B cell (primary cell): ENCODE measurements at regions not wholly inside any gene's neighbourhood (a gene's known extent, or its start where the extent isn't known, plus 50 kb on each side); places are given as distances from the start of the nearest gene placed in this dataset.

Experiments used
- EZH2 ChIP-seq: IDR thresholded peaks from 2 replicates; pipeline ENCODE4 v1.6.1; 2012; ENCODE audit warnings: borderline replicate concordance, low read depth, mild to moderate bottlenecking, moderate library complexity, low read length; ENCODE audit not compliant: insufficient read depth, poor library complexity, severe bottlenecking
- TF ChIP-seq, protein P1 (sequence below): fragments of 200-600 bp; IDR thresholded peaks from one replicate; pipeline ENCODE4 v1.8.0; 2022; ENCODE audit warnings: antibody characterized with exemption, mild to moderate bottlenecking

DNA sequence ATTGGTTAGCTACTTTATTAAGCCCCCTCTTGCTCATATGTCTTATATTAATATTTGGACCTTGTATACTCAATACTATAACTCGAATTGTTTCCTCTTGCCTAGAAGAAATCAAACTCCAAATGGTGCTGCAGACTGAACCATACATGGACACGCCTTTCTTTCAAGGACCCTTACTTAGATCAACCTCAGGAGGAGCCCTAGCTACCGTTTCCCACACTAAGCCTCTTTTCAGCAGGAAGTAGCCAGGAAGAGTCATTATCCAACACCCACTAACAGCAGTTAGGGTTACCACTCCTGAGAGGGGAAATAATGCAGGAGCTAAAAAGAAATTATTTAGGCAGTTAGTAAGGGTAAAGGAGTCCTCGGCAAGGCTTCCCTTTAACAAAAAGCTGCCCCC, 243.8 kb upstream of the PUM3 start:
- no peak for TF ChIP-seq EZH2
- TF ChIP-seq, protein P1, sequence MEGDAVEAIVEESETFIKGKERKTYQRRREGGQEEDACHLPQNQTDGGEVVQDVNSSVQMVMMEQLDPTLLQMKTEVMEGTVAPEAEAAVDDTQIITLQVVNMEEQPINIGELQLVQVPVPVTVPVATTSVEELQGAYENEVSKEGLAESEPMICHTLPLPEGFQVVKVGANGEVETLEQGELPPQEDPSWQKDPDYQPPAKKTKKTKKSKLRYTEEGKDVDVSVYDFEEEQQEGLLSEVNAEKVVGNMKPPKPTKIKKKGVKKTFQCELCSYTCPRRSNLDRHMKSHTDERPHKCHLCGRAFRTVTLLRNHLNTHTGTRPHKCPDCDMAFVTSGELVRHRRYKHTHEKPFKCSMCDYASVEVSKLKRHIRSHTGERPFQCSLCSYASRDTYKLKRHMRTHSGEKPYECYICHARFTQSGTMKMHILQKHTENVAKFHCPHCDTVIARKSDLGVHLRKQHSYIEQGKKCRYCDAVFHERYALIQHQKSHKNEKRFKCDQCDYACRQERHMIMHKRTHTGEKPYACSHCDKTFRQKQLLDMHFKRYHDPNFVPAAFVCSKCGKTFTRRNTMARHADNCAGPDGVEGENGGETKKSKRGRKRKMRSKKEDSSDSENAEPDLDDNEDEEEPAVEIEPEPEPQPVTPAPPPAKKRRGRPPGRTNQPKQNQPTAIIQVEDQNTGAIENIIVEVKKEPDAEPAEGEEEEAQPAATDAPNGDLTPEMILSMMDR, result no peak
